ENCODE measurements at regions not wholly inside any gene's neighbourhood (a gene's known extent, or its start where the extent isn't known, plus 50 kb on each side); places are given as distances from the start of the nearest gene placed in this dataset.

DNA sequence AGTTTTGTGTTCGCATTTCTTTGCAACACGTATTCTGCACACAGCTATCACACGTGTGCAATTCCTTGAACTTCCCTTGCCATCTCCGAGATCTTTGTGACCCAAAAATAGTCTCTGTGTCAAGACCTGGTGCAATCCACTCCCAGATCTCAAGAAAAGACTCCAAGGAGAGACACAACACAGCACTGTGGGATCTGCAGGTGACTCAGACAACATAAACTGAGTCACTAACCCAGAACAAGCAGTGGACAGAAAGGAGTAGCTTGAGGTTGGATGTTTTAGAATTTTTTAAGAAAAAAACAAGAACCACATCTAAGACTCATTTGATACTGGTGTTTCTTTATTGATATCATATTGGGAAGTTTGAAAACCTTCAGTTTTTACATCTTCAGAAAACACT is 396.9 kb downstream of the AGTPBP1 start:
- no peaks in the 10 kb centered on the region for H3K9me3 ChIP-seq
- no peaks in the 10 kb centered on the region for H3K36me3 ChIP-seq
- H3K4me3 ChIP-seq (ENCODE audit: low read depth, low read length) = no peak overlapping the region
- peaks cover 6% of the 10 kb centered on the region for H3K27me3 ChIP-seq
- no peak for DNase-seq
- TF ChIP-seq CTCF (IDR thresholded peaks at IDR 0.05; ENCODE audit: low read depth, low read length) = no peak
- H3K4me1 ChIP-seq = no peaks in the 10 kb centered on the region

GRCh38 chr9:85339338-85339737 is 402.4 kb downstream of the AGTPBP1 start:
- Histone ChIP-seq H3K4me1 (no peaks in the 10 kb centered on the region), H3K27me3 (peaks cover 17% of the 10 kb centered on the region), H3K4me3 (ENCODE audit: low read depth, low read length) (no peak overlapping the region), H3K9me3 (no peaks in the 10 kb centered on the region), H3K36me3 (no peaks in the 10 kb centered on the region)
- TF ChIP-seq CTCF (IDR thresholded peaks at IDR 0.05; ENCODE audit: low read depth, low read length) = no peak
- DNase-seq = no peak

GRCh38 chr9:85334228-85334627 is 407.5 kb downstream of the AGTPBP1 start:
- peaks cover 11% of the 10 kb centered on the region for H3K27me3 ChIP-seq
- no peak for DNase-seq
- no peak for TF ChIP-seq CTCF (IDR thresholded peaks at IDR 0.05; ENCODE audit: low read depth, low read length)
- H3K9me3 ChIP-seq = no peaks in the 10 kb centered on the region
- H3K4me3 ChIP-seq (ENCODE audit: low read depth, low read length) = no peak overlapping the region
- no peaks in the 10 kb centered on the region for H3K4me1 ChIP-seq
- no peaks in the 10 kb centered on the region for H3K36me3 ChIP-seq

GRCh38 chr9:85332487-85332886 is 409.3 kb downstream of the AGTPBP1 start:
- H3K4me1 ChIP-seq = no peaks in the 10 kb centered on the region
- DNase-seq = peak; percentile 46
- no peaks in the 10 kb centered on the region for H3K9me3 ChIP-seq
- TF ChIP-seq CTCF (IDR thresholded peaks at IDR 0.05; ENCODE audit: low read depth, low read length) = peak; percentile 78
- no peaks in the 10 kb centered on the region; the same call in 1 of the 2 replicates for H3K27me3 ChIP-seq
- H3K36me3 ChIP-seq = no peaks in the 10 kb centered on the region
- no peak overlapping the region for H3K4me3 ChIP-seq (ENCODE audit: low read depth, low read length)

- TF ChIP-seq CTCF (IDR thresholded peaks at IDR 0.05; ENCODE audit: low read depth, low read length) = no peak
- Histone ChIP-seq H3K9me3 (no peaks in the 10 kb centered on the region), H3K27me3 (no peaks in the 10 kb centered on the region), H3K36me3 (no peaks in the 10 kb centered on the region), H3K4me1 (no peaks in the 10 kb centered on the region), H3K4me3 (ENCODE audit: low read depth, low read length) (no peak overlapping the region)
- no peak for DNase-seq
These were observed 410.1 kb downstream of the AGTPBP1 start for GRCh38 chr9:85331626-85332025.

DNA sequence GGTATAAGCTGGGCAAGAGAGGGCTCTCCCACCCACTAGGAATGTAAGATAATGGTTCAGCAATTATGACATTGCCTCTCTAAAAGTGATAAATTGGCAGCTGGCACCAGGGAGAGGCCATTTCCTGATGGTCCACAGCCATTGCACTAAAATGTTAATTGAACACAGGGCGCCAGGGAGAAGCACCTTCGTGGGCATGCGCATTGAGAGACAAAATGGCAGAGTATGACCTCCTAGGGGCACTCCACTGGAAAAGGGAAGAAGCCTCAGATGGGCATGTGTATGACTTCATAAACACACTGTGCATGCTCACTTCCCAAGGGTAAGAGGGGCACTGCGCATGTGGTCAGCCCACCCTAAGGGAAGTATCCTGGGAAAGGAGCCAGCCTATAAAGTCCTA is 419.2 kb downstream of the AGTPBP1 start:
- no peak overlapping the region for H3K4me3 ChIP-seq (ENCODE audit: low read depth, low read length)
- no peaks in the 10 kb centered on the region for H3K27me3 ChIP-seq
- no peak for TF ChIP-seq CTCF (IDR thresholded peaks at IDR 0.05; ENCODE audit: low read depth, low read length)
- H3K9me3 ChIP-seq = no peaks in the 10 kb centered on the region
- H3K4me1 ChIP-seq = no peaks in the 10 kb centered on the region
- DNase-seq = no peak
- no peaks in the 10 kb centered on the region for H3K36me3 ChIP-seq
